GM12892 (cell line): ENCODE measurements at regions not wholly inside any gene's neighbourhood (a gene's known extent, or its start where the extent isn't known, plus 50 kb on each side); places are given as distances from the start of the nearest gene placed in this dataset.

Experiments used
- POLR2A ChIP-seq: IDR thresholded peaks from 2 replicates; pipeline ENCODE4 v1.6.1; 2011; ENCODE audit warnings: low read depth, low read length, control low read depth
- POLR2AphosphoS5 ChIP-seq: IDR thresholded peaks from 2 replicates; pipeline ENCODE4 v1.6.1; 2011; ENCODE audit warnings: low read depth, low read length, control low read depth
- TAF1 ChIP-seq: IDR thresholded peaks from 2 replicates; pipeline ENCODE4 v1.6.1; 2011; ENCODE audit warnings: low read depth, mild to moderate bottlenecking, control low read depth, low read length, borderline replicate concordance

DNA sequence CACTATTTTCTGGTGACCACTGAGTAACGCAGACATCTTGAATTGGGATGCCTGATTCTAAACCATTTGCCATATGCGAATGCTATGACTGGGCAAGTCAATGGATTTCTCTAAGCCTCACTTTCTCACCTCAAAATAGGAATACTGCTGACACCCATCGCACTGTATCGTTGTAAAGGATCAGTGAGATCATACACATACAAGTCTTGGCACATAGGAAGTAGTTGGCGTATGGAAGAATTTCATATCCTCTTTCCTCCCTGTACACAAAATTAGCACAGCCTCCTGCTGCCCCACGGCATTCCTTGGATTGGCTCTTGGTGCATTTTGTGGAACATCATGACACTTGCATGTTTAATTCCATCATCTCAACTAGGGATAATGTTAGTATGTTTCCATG, 366.9 kb downstream of the CMPK2 start:
- TF ChIP-seq POLR2AphosphoS5 (no peak), POLR2A (no peak), TAF1 (no peak)
